Stimulated activated CD8-positive, alpha-beta memory T cell treated with anti-CD3 and anti-CD28 coated beads, Interleukin-4, amount 100 ng/mL, for 24 hours (primary cell): ENCODE measurements at regions not wholly inside any gene's neighbourhood (a gene's known extent, or its start where the extent isn't known, plus 50 kb on each side); places are given as distances from the start of the nearest gene placed in this dataset.

Source experiments
- DNase-seq: peaks from one replicate; pipeline ENCODE4 v3.0.0-alpha.2; 2020; ENCODE audit warnings: low read depth

GRCh38 chr4:53813998-53814397 is 222.7 kb upstream of the LNX1 start:
- DNase-seq = no peak

- no peak for DNase-seq
These were observed 219.4 kb upstream of the LNX1 start for GRCh38 chr4:53810643-53811042.

GRCh38 chr4:53809816-53810215 is 218.5 kb upstream of the LNX1 start:
- DNase-seq = no peak

- no peak for DNase-seq
These were observed 214.0 kb upstream of the LNX1 start for GRCh38 chr4:53805291-53805690.

DNA sequence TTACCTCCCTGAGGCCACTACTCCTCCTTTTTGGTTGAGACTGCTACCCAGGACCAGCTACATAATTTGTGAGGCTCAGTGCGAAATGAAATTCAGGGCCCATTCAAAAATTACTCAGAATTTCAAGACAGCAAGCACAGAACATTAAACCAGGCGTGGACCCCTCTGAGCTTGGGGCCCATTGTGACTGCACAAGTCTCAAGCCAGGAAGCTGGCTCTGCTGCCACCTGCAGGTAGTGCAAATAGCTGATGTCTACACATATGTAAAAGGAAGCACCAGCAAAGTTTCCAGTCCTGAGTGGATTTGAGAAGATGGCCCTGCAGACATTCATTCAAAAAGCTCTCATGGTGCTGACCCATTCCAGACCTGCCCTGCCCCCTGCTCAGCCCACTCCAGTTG is 213.4 kb upstream of the LNX1 start:
- peak; percentile 1 for DNase-seq

- no peak for DNase-seq
These were observed 211.2 kb upstream of the LNX1 start for GRCh38 chr4:53802500-53802899.

- no peak for DNase-seq
These were observed 210.1 kb upstream of the LNX1 start for GRCh38 chr4:53801373-53801772.

GRCh38 chr4:53800741-53801140 is 209.5 kb upstream of the LNX1 start:
- DNase-seq = no peak

DNA sequence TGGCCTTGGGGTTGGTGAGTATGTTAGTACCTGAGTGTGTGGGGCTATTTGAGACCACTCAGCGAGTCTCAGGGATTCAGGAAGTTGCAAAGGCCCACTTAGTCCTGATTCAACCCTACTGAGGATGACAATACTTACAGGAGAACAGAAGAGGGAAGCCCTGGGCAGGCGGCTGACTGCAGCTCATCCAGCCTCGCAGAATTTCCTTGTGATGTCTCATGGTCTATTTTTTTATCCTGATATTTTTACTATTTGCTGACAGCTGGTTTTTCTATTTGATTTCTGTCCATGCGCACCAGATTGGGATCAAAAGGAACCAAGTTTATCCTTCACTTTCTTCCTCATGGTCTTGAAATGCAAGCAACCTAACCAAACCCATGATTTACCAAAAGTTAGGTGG is 201.8 kb upstream of the LNX1 start:
- no peak for DNase-seq

DNA sequence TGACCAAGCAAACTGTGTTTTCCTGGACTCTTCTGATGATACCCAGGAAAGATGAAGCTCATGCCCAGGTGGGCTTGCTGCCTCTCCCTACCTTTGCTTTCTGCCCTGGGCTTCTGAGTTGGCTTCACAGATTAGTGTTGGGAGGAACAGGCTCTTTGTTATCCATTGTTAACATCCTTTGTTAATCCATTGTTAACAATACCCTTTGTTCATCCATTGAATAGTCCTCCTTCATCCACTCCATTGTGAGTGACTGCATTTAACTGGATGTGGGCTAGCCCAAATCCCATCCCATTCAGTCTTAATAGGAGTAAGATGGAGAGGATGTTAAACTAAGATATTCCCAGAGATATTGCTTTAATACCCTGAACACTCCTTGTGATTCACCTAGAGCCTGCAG is 199.0 kb upstream of the LNX1 start:
- no peak for DNase-seq

DNA sequence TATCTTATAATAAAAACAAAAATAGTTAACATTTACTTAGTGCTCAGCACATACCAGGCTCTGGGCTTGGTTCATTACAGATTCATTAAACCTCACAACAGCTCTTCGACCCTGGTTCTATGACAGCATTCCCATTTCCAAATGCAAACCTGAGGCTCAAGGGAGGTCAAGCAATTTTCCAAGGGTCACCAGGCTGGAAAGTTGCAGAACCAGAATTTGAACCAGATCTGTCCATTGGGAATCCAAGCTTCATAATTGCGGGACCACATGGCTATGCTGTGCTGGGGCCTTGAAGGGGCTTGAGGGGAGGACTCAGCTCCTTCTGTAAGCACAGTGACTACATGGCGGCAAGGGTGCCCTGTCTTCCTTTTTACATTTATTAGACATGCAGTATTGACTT is 197.3 kb upstream of the LNX1 start:
- no peak for DNase-seq

DNA sequence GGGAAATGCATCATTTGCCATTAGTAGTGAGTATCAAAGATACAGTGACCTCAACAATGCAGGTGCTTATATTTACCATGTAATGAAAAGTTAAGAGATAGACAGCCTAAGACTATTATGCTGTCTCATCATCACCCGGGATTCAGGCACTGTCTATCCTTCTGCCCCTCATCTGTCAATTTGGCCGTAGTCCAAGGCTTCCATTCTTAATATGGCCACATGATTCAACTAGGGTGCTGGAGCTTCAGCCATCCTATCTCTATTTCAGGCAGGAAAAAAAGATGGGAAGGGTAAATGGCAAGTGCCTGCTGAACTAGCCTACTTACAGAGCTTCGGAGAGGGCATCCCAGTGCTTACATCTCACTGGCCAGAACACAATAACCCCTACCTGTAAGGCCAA is 196.7 kb upstream of the LNX1 start:
- no peak for DNase-seq

DNA sequence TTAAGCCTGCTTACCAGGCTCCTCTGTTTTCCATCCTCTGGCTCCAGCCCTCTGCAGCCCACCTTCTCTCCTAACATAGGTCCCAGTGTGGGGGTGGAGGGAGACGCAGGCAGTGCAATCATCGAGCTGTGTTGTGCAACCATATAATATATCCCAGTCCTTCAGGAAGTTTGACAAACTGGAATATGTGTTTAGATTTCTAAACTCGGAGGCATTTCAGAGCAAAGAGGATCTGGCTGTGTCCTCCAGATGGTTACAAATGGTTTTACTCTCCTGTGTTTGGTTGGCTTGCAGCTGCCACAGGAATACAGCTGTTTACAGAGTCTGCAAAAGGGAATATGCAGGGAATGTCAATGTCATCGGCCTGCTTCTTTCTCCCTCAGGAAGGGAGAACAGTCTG is 195.3 kb upstream of the LNX1 start:
- DNase-seq = no peak

GRCh38 chr4:53785996-53786395 is 194.7 kb upstream of the LNX1 start:
- DNase-seq = no peak

- no peak for DNase-seq
These were observed 192.8 kb upstream of the LNX1 start for GRCh38 chr4:53784112-53784511.

DNA sequence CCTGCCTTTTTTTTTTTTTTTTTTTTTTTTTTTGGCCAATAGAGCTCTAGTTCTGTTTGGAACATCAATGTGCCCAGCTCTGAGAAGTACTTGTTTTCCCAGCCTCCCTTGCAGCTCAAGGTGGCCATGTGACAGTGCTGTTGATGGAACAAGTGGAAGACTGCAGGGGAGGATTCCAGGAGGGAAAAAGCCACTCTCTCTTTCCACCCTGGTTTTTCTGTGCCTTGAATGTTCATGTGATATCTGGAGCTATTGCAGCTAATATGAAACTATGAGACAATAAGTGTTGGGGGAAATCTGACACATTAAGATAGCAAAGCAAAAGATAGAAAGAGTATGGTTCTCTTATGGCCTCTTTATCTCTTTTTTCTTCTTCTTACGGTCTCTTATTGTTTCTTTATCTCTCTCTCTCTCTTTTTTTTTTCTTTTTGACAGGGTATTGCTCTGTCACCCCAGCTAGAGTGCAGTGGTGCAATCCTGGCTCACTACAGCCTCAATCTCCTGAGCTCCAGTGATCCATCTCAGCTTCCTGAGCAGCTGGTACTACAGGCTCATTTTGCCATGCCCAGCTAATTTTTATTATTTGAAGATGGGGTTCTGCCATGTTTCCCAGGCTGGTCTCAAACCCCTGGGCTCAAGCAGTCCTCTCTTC is 192.0 kb upstream of the LNX1 start:
- DNase-seq = no peak

DNA sequence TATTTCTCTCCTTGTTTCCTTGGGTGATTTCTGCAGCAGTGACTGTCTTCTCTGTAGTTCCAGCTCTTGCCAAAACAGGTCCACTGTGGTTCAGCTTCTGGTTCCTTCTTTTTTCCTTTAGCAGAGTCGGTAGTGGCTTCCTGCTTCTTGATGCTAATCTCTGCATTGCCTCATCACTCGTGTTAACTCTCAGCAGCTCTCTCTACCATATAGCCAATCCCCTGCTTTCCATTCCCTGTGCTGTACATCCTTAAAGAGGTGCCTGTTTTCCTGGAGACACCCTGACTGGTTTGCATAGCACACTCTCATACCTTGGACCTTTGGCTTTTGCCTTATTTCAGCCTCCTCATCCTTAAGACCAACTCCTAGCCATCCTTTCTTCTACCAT is 191.2 kb upstream of the LNX1 start:
- DNase-seq = no peak

- DNase-seq = no peak
These were observed 190.6 kb upstream of the LNX1 start for GRCh38 chr4:53781629-53782457.

GRCh38 chr4:53780736-53781400 is 189.6 kb upstream of the LNX1 start:
- DNase-seq = no peak

DNA sequence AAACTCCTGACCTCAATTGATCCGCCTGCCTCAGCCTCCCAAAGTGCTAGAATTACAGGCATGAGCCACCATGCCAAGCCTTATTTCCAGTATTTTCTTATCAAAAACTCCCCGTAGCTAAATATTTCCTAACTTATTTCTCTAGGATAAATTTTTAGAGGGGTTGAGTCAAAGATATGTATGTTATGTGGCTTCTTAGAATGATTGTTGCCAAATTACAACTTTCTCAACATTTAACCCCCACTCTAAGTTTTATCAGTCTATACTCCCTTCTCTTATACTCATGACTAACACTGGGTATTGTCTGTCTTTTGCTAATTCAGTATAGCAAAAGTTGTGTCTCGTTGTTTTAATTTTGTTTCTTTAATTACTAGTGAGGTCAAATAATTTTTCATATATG is 187.7 kb upstream of the LNX1 start:
- no peak for DNase-seq

GRCh38 chr4:53778155-53778554 is 186.9 kb upstream of the LNX1 start:
- no peak for DNase-seq

DNA sequence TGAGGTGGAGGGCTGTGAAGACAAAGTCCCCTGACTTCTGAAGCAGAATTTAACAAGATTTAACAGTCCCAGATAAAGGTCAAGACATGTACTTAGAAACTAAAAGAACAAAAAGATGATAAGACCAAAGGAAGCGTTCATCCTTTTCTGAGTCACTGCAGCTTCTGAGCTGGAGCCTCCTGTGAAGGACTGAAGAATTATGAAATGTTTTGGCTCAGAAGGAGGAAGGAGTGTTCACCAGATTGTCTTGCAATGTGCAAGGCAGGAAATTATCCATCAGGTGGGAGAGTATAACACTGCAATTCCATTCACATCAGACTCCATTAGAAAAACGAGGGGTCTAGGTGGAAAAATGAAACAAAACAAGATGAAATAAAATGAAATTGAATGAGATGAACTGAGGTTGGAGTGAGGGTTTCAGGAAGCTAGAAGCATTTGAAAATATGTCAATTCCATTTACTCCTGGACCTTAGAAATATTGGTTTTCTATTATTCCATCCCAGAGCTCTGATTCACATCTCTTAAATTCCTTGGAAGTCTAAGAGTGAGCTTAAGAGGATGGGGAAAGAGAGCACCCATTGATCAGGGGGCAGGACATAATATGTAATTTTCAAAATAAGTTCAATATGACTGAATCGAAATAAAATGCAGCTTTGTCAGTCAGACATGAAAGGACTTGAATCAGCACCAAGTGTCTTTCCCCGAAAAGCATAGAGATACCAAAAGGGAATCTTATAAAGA is 186.1 kb upstream of the LNX1 start:
- DNase-seq = no peak

DNA sequence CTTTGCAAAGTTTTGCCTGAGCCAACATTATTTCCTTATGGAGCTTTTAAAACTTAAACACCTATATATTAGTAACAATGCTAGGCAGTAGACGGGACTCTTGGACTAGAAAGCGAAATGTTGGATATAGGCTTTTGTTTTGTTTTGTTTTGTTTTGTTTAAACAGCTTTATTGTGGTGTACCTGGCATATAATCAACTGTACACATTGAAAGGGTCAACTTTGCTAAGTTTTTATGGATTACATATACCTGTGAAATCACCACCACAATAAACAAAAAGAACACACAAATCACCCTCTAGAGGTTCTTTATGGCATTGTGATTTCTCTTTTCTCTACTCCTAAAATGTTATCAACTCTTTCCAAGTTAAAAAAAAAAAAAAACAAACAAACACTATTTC is 184.9 kb upstream of the LNX1 start:
- no peak for DNase-seq
